Esophagus squamous epithelium (tissue), 5 donors: ENCODE measurements at regions not wholly inside any gene's neighbourhood (a gene's known extent, or its start where the extent isn't known, plus 50 kb on each side); places are given as distances from the start of the nearest gene placed in this dataset.

ENCODE experiments used
- DNase-seq: peaks from one replicate; lab custom pipeline; 2025; lab: John Stamatoyannopoulos, UW
- H3K27ac ChIP-seq, 4 donors: fragments of 200-600 bp; sonication (generic); one replicate each; pipeline ENCODE4 v1.5.1; 2016 to 2019; ENCODE audit warnings: mild to moderate bottlenecking in 1 of 4
- H3K27me3 ChIP-seq, 4 donors: fragments of 200-600 bp; sonication (generic); 1 replicate in 3 of 4; 2 replicates in 1 of 4; pipeline versions ENCODE4 v1.5.1 to v1.6.0; 2017 to 2021; ENCODE audit warnings: antibody characterized with exemption in 1 of 4
- H3K36me3 ChIP-seq, 3 donors: fragments of 200-600 bp; sonication (generic); one replicate each; pipeline ENCODE4 v1.5.1; 2016 to 2019
- H3K4me1 ChIP-seq, 3 donors: fragments of 200-600 bp; sonication (generic); one replicate each; pipeline ENCODE4 v1.5.1; 2017 to 2019
- H3K4me3 ChIP-seq, 4 donors: fragments of 200-600 bp; sonication (generic); 1 replicate in 3 of 4; 2 replicates in 1 of 4; pipeline ENCODE4 v1.5.1; 2016 to 2019; ENCODE audit warnings: mild to moderate bottlenecking in 2 of 4, moderate library complexity in 1 of 4
- H3K9me3 ChIP-seq, 3 donors: fragments of 200-600 bp; sonication (generic); one replicate each; pipeline ENCODE4 v1.5.1; 2016 to 2019
- CTCF ChIP-seq, 6 experiments: fragments of 450-650 bp in 4 of 6; fragments of 200-600 bp in 2 of 6; sonication (generic) in 2 of 6; IDR thresholded peaks; one replicate each; pipeline ENCODE4 v1.5.1; 2016 to 2019; ENCODE audit warnings: antibody characterized with exemption in 6 of 6, mild to moderate bottlenecking in 4 of 6, moderate library complexity in 4 of 6
- POLR2A ChIP-seq, 4 donors: fragments of 450-650 bp; IDR thresholded peaks; one replicate each; pipeline ENCODE4 v1.6.1; 2017; ENCODE audit warnings: antibody characterized with exemption in 4 of 4, mild to moderate bottlenecking in 4 of 4, moderate library complexity in 3 of 4
- WGBS, 2 donors: methylation state at CpG; one replicate each; pipeline ENCODE4 v1.1.5; 2018; 5-methylcytosine and 5-hydroxymethylcytosine counted together
- intact Hi-C: fragments of 100-400 bp; cut with DNase I; formaldehyde crosslinking; loops from one replicate; pipeline ENCODE4 v1.15.0; 2022
- donor health status: DM: yes; HTN: yes; CAD: no.

GRCh38 chr13:75038393-75039113 is 443.4 kb downstream of the TBC1D4 start:
- Histone ChIP-seq H3K4me1 (no peaks in the 10 kb centered on the region), H3K27me3 (no peaks in the 10 kb centered on the region), H3K36me3 (no peaks in the 10 kb centered on the region), H3K27ac (no peak overlapping the region), H3K9me3 (peaks cover 0 to 13% (median 6%) of the 10 kb centered on the region in 3 donors), H3K4me3 (no peak overlapping the region)
- TF ChIP-seq CTCF (IDR thresholded peaks at IDR 0.05): no peak
- 64 to 77% methylated on average over 1 of the region's 1 CpG for WGBS, 2 donors
- intact Hi-C loops: no loop called here
- no peak for DNase-seq

DNA sequence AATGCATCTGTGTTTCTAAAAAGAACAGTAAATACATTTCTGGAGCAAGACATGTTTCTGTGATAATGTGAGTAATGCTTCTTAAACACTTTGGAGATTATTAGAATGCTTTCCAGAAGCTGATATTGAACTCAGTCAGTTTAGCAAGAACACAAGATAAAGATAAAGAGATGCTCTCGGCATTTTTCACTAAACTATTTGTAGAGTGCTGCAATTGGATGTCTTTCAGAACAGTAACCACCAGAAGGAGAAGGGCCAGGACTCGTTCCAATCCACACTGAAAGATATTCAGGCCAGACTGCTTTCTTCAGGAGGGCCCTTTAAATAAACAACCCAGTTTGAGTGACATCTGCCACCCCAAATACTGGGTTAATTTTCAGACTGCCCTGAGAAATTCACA is 456.0 kb downstream of the TBC1D4 start:
- H3K27ac ChIP-seq: no peak overlapping the region
- DNase-seq: no peak
- 20 to 22% methylated on average over 2 of the region's 2 CpGs for WGBS, 2 donors
- H3K36me3 ChIP-seq: no peaks in the 10 kb centered on the region
- H3K4me3 ChIP-seq: no peak overlapping the region
- no peaks in the 10 kb centered on the region for H3K4me1 ChIP-seq
- intact Hi-C loops: no loop called here
- no peaks in the 10 kb centered on the region for H3K9me3 ChIP-seq
- no peak for TF ChIP-seq CTCF (IDR thresholded peaks at IDR 0.05)
- H3K27me3 ChIP-seq: no peaks in the 10 kb centered on the region

DNA sequence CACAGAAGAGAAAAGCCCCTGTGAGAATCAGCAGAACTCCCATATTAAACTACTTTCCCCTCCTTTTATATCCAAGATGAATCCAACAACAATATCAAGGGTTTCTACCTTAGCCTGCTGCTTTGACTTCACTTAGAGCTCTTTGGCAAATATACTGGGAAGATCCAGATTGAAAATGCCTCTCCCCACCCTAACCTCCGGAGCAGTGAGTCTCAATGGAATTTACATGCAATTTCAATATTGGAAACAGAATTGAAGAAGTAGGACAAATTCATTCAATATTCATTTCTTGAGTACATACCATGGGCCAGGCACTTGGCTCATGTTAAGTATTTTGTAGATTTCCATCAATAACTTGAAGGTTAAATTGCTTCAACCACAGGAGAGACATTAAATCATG is 457.4 kb downstream of the TBC1D4 start:
- Histone ChIP-seq H3K4me1 (no peaks in the 10 kb centered on the region), H3K4me3 (no peak overlapping the region), H3K36me3 (no peaks in the 10 kb centered on the region), H3K27ac (no peak overlapping the region), H3K27me3 (no peaks in the 10 kb centered on the region), H3K9me3 (no peaks in the 10 kb centered on the region)
- DNase-seq: no peak
- TF ChIP-seq POLR2A (IDR thresholded peaks at IDR 0.05) (no peak), CTCF (IDR thresholded peaks at IDR 0.05) (no peak)
- 60 to 92% methylated on average over 1 of the region's 1 CpG for WGBS, 2 donors
- intact Hi-C loops: no loop called here

DNA sequence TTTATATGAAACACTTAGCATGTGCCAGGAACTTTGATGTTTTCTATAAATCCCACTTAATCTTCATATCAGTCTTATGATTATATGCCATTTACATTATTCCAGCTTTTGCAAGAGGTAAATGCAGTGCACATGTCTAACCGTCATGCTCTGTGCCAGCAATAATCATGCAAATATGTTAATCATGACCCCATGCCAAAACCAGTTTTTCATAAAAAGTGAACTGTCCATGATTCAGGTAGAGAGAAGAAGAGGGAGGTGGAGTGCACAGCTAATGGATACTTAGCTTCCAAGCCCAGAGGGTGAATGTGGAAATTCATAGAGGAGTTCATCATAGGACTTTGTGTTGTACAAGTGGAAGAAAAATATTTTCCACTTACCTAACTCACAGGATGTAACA is 458.4 kb downstream of the TBC1D4 start:
- H3K4me1 ChIP-seq: no peaks in the 10 kb centered on the region
- H3K27ac ChIP-seq: no peak overlapping the region
- intact Hi-C loops: no loop called here
- 47 to 75% methylated on average over 1 of the region's 1 CpG for WGBS, 2 donors
- no peaks in the 10 kb centered on the region for H3K36me3 ChIP-seq
- no peaks in the 10 kb centered on the region for H3K27me3 ChIP-seq
- H3K4me3 ChIP-seq: no peak overlapping the region
- no peak for DNase-seq
- no peak for TF ChIP-seq CTCF (IDR thresholded peaks at IDR 0.05)
- no peak for TF ChIP-seq POLR2A (IDR thresholded peaks at IDR 0.05)
- H3K9me3 ChIP-seq: no peaks in the 10 kb centered on the region

GRCh38 chr13:75021151-75021550 is 460.8 kb downstream of the TBC1D4 start:
- Histone ChIP-seq H3K4me3 (no peak overlapping the region), H3K4me1 (no peaks in the 10 kb centered on the region), H3K36me3 (no peaks in the 10 kb centered on the region), H3K9me3 (no peaks in the 10 kb centered on the region), H3K27me3 (no peaks in the 10 kb centered on the region), H3K27ac (no peak overlapping the region)
- intact Hi-C loops: no loop called here
- no peak for DNase-seq
- WGBS, 2 donors: 72 to 74% methylated on average over 5 of the region's 5 CpGs
- TF ChIP-seq POLR2A (IDR thresholded peaks at IDR 0.05): no peak
- no peak for TF ChIP-seq CTCF (IDR thresholded peaks at IDR 0.05)
